ENCODE measurements at regions not wholly inside any gene's neighbourhood (a gene's known extent, or its start where the extent isn't known, plus 50 kb on each side); places are given as distances from the start of the nearest gene placed in this dataset.

DNA sequence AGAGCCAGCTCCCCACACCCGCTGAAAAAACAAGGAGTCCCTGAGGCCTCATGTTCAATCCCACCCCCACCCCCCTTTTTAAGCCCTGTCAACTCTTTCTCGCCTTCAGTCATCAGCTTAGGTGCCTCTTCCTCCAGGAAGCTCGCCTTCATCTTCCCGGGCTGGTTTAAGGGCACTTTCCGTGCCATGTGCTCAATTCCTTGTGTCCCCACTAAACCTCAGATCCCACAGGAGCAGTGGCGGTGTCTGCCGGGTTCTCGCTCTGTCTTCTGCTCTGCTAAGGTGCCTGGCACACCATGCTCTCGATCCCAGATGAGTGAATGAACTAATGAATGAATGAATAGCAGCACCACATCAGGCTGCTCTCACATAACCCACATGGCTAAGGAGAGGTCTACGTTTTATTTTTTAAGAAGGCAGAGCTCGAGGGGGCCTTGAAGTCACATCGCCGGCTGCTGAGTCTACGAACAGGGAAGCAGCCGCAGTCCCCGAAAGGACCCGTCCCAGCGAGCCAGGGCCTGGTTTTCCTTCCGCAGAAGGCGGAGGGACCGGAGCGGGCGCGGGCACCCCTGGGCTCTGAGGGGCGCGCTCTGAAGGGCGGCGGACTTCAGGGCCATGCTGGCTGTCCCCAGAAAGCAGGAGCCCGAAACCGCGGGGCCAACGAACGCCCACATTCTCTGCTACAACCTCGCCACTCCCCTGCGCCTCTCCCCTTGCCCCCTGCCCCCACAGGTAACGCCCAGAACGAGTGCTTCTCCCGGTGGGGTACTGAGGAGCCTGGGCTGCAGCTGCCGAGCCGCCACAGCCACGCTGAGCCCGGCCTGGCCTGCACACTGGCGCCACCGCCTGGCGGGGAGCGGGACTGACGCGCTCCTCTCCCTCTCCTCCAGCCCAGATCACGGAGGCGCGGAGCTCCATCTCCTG, 73.4 kb upstream of the KCNMA1 start:
- DNase-seq (ENCODE audit: low spot score), result peak; percentile 77

DNA sequence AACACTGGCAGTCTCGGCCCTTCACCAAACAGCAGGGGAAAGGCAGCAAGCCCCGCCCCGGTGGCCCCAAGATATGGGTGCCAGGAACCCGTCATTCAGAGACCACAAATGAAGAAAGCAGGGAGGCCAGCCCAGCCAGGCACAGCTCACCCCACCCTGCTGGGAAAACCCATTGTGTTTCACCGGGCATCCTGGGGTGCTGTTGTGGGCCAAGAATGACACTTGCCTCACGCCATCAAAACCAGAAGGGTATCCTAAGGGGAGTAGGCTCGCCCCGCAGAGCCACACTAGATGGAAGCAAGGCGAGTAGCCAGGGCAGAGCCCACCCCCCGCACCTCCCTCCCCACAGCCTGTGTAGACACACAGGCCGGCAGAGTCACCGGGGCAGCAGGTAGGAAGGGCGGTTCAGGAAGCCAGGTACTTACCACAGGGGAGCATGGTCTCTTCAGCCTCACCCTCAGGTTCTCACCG, 72.5 kb upstream of the KCNMA1 start:
- DNase-seq (ENCODE audit: low spot score), result no peak

DNA sequence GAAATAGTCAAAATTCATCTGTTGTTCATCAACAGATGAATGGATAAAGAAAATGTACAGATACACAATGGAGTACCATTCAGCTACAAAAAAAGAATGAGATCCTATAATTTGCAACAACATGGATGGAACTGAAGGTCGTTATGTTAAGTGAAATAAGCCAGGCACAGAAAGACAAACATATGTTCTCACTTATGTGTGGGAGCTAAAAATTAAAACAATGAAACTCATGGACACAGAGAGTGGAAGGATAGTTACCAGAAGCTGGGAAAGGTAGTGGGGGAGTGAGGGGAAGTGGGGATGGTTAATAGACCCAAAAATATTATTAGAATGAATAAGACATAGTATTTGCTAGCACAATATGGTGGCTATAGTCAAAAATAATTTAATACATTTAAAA, 70.0 kb upstream of the KCNMA1 start:
- no peak for DNase-seq (ENCODE audit: low spot score)

DNA sequence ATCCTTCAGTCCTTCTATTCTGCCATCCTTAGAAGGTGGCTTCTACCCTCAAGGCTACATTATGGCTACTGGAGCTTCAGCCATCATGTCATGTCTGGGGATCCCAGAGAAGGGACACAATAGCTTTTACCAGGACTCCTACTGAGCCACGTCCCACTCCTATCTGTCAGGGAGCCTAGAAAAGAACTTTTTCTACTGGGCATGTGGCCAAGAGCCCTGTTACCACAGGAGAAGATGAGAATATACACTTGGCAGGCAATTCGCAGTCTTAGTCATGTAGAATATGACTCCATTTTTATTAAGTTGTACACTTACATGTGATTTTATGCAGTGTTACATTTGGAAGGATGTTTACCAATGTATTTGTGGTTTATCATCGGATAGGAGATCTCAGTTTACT, 64.6 kb upstream of the KCNMA1 start:
- DNase-seq (ENCODE audit: low spot score), result peak; percentile 58

DNA sequence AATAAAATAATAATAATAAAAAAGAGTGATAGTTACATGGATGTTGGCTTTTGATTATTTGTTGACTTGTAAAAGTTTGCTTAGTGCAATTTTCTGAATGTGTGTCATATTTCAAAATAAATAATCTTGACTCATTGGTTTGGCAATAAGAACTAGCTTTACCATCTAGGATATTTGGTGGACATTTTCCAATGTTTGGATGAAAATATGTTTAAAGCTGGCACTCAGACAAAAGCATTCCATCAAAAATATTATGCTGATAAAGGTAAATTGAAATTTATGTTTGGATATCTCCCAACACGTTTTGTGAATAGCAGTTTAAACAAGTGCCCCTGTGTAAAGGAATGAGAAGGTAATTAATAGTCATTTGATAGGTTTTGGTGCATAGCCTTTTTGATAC, 62.5 kb upstream of the KCNMA1 start:
- no peak for DNase-seq (ENCODE audit: low spot score)

DNA sequence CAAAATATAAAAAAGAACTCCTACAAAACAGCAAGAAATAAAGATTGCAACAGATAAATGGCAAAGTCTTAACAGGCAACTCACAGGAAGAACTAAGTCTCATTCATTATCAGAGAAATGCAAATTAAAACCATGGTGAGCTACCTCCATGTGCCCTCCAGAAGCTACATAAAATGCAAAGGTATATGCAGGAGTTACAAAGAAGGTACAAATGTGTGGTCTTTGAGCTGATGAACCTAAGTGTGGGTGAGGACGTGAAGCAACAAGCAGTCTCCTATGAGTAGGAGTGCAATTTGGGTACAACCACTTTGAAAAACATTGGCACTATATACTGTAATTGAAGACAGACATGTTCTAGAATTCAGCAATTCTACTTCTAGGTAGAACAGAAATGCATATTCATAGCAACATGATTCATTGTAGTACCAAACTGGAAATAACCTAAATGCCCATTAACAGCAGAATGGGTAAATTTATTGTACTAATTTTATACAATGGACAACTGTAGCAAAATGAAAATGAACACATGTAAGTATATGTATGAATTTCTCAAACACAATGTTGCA, 61.6 kb upstream of the KCNMA1 start:
- DNase-seq (ENCODE audit: low spot score), result no peak

DNA sequence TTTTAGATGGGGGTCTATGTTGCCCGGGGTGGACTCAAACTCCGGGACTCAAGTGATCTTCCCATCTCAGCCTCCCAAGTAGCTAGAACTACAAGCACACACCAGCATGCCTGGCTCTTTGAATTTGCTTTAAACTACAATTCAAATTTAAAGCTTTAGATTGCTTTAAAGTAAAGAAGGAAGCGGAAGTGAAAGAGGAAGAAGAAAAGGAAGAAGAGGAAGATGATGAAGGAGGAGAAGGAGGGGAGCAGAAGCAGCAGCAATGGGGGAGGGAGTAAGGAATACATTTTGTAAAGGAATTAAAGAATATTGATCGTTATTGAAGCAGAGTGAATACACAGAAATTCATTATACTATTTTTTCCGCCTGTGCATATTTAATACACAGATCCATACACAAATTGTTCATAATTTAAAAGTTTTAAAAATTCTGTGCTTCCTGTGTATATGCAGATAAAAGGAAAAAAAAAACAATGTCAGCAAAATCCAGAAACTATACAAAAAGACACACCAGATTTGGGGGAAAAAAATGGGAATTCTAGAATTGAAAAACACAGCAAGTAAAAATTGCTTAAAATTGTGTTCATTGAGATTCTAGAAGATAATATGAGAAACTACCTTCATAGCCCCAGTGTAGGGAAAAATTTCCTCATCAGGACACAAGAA, 60.8 kb upstream of the KCNMA1 start:
- DNase-seq (ENCODE audit: low spot score), result no peak

DNA sequence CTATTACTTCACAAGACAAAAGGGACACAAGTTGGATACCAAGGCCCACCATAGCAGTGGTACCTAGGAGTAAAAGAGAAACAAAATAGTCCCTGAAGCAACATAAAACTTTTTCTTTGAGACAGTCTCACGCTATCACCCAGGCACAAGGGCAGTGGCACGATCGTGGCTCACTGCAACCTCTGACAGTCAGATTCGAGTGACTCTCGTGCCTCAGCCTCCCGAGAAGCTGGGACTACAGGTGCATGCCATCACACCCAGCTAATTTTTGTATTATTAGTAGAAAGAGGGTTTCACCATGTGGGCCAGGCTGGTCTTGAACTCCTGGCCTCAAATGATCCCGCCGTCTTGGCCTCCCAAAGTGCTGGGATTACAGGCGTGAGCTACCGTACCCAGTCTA, 59.0 kb upstream of the KCNMA1 start:
- no peak for DNase-seq (ENCODE audit: low spot score)

DNA sequence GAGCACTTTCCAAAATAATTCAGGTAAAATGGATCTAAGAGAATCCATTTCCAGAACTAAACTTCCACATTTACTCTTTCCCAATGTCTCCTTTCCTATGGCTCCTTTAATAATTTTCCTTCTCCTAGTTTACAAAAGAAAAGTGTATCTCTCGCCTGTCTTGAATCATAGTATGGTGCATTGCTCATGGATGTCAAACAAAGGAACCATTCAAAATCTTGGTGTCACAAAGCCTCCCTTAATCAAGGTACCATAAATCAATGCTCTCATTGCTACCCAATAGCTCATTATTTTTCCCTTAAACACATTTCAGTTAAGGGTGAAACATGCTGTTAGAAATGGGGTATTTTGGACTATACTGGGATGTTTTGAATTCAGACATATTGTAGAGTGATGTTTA, 57.6 kb upstream of the KCNMA1 start:
- no peak for DNase-seq (ENCODE audit: low spot score)

DNA sequence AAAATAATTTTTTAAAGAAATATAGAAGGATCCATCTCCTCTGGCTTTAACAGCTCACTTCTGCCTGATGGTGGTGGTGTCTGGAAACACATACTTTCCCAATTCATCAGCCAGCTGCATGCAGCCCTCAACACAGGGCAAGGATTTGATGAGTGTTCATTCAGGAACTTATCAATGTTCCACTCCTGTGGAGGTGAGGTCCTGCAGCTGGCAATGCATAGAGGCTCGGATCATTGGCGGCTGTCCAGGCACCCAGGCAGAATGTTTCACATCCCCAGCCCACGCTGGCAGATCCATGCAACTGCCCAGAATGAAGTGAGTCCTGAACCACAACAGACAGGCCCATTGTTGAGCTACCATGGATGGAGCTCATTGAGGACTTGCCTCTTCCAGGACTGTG, 55.2 kb upstream of the KCNMA1 start:
- peak; percentile 55 for DNase-seq (ENCODE audit: low spot score)

DNA sequence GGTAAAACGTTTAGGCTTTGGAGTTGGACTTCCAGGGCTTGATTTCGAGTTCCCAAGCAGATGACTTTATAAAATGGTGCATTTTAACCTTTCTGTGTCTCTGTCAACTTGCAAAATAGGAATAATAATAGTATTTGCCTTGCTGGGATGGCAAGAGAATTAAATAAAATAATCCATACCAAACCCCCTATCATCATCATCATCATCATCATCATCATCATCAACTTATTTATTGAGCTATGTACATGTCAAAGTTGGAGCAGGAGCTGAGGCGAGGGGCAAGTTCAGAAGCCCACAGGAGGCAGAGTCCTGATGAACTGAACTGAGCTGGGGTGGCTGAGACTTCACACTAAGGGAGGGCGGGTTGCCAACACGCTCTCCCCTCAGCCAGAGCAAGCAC, 51.7 kb upstream of the KCNMA1 start:
- DNase-seq (ENCODE audit: low spot score), result no peak

DNA sequence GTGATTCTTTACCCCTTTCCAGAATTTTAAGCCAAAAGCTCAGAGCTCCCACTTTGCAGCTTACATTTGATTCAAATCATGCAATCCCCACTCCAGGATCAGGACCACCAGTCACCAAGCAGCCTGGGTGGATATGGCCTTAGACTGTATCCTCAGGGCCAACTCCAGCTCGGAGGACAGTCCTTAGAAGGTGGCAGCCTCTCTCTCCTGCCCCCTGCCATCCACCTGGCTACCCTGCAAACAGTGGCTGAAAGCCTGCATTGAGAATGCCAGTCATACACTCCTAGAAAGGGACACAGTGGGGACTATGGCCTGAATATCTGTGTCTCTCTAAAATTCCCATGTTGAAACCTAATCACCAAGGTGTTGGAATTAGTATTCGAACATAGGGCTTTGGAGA, 50.0 kb upstream of the KCNMA1 start:
- no peak for DNase-seq (ENCODE audit: low spot score)
